Urothelium cell line (cell line): ENCODE measurements at regions not wholly inside any gene's neighbourhood (a gene's known extent, or its start where the extent isn't known, plus 50 kb on each side); places are given as distances from the start of the nearest gene placed in this dataset.
A peak's percentile ranks its signal among the peaks of the same experiment; 100 is the strongest.

Experiments used
- DNase-seq: peaks from one replicate; pipeline ENCODE4 v3.0.0; 2011; ENCODE audit warnings: low spot score, mixed read lengths
- FAIRE-seq: peaks from 2 replicates; lab custom pipeline; 2011; peaks lifted over from hg19 to GRCh38; lab: Jason Lieb, UNC

- DNase-seq (no peak), FAIRE-seq (no peak)
These were observed 297.3 kb upstream of the RASA1 start for GRCh38 chr5:86970361-86970760.

- DNase-seq, result no peak
These were observed 296.6 kb upstream of the RASA1 start for GRCh38 chr5:86971034-86971571.

GRCh38 chr5:86974955-86975354 is 292.7 kb upstream of the RASA1 start:
- DNase-seq (no peak), FAIRE-seq (no peak)

More at GRCh38 chr5:86971034-86971571, 296.6 kb upstream of the RASA1 start:
- peak; percentile 20 for FAIRE-seq

GRCh38 chr5:86977190-86977589 is 290.5 kb upstream of the RASA1 start:
- FAIRE-seq, result no peak
- no peak for DNase-seq

GRCh38 chr5:86977808-86978207 is 289.9 kb upstream of the RASA1 start:
- DNase-seq, result no peak
- no peak for FAIRE-seq

- FAIRE-seq (no peak), DNase-seq (peak; percentile 59)
These were observed 287.8 kb upstream of the RASA1 start for GRCh38 chr5:86979811-86980411.

- FAIRE-seq (no peak), DNase-seq (no peak)
These were observed 285.8 kb upstream of the RASA1 start for GRCh38 chr5:86981898-86982297.

GRCh38 chr5:86983208-86983607 is 284.5 kb upstream of the RASA1 start:
- FAIRE-seq, result no peak
- no peak for DNase-seq

- no peak for DNase-seq
These were observed 280.8 kb upstream of the RASA1 start for GRCh38 chr5:86986837-86987236.

GRCh38 chr5:86997516-86997915 is 270.2 kb upstream of the RASA1 start:
- FAIRE-seq (no peak), DNase-seq (no peak)

More at GRCh38 chr5:86986837-86987236, 280.8 kb upstream of the RASA1 start:
- FAIRE-seq, result no peak

GRCh38 chr5:86999951-87000350 is 267.7 kb upstream of the RASA1 start:
- FAIRE-seq, result no peak

GRCh38 chr5:87002485-87002884 is 265.2 kb upstream of the RASA1 start:
- DNase-seq (no peak), FAIRE-seq (no peak)

More at GRCh38 chr5:86999951-87000350, 267.7 kb upstream of the RASA1 start:
- DNase-seq, result no peak

GRCh38 chr5:87004101-87004500 is 263.6 kb upstream of the RASA1 start:
- no peak for FAIRE-seq
- peak; percentile 11 for DNase-seq

- no peak for DNase-seq
- no peak for FAIRE-seq
These were observed 259.9 kb upstream of the RASA1 start for GRCh38 chr5:87007737-87008136.

- no peak for FAIRE-seq
- no peak for DNase-seq
These were observed 258.7 kb upstream of the RASA1 start for GRCh38 chr5:87008751-87009560.

- FAIRE-seq (no peak), DNase-seq (no peak)
These were observed 256.9 kb upstream of the RASA1 start for GRCh38 chr5:87010736-87011135.

GRCh38 chr5:87015901-87016300 is 251.8 kb upstream of the RASA1 start:
- no peak for DNase-seq
- FAIRE-seq, result no peak

- no peak for FAIRE-seq
- peak; percentile 8 for DNase-seq
These were observed 247.4 kb upstream of the RASA1 start for GRCh38 chr5:87020099-87020934.

- DNase-seq, result no peak
- no peak for FAIRE-seq
These were observed 245.3 kb upstream of the RASA1 start for GRCh38 chr5:87022415-87022814.

GRCh38 chr5:87027570-87027969 is 240.1 kb upstream of the RASA1 start:
- DNase-seq (no peak), FAIRE-seq (no peak)

GRCh38 chr5:87029951-87030350 is 237.7 kb upstream of the RASA1 start:
- no peak for DNase-seq
- no peak for FAIRE-seq
